ENCODE measurements at regions not wholly inside any gene's neighbourhood (a gene's known extent, or its start where the extent isn't known, plus 50 kb on each side); places are given as distances from the start of the nearest gene placed in this dataset.

DNA sequence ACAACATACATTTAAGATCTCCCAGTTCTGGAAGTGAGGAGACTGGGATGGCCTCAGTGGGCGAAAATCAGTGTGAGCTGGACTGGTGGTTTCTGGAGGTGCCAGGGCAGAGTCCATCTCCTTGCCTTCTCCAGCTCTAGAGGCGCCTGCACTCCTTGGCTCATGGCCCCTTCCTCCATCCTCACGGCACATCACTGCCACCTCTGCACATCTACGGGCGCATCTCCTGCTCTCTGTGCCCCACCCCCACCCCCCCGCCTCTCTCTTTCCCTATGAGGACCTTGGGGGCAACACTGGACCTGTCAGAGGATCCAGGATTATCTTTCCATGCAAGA, 62.8 kb upstream of the DIO3 start:
- Histone ChIP-seq H3K27ac (ENCODE audit: low read length) (no peak overlapping the region), H3K4me1 (ENCODE audit: control insufficient read depth, insufficient read depth, low read length) (peaks cover 2% of the 10 kb centered on the region; the same call in 1 of the 2 replicates), H3K27me3 (ENCODE audit: control insufficient read depth, insufficient read depth, low read length) (no peaks in the 10 kb centered on the region), H3K4me3 (ENCODE audit: low read length) (no peak overlapping the region), H3K36me3 (ENCODE audit: control insufficient read depth, insufficient read depth, low read length) (no peaks in the 10 kb centered on the region), H3K9me3 (ENCODE audit: control insufficient read depth, insufficient read depth, low read length) (no peaks in the 10 kb centered on the region)
- WGBS (ENCODE audit: insufficient coverage, insufficient read length) = no CpG with 5 or more reads among the region's 6 CpGs
- no peak for DNase-seq (ENCODE audit: low read depth, low spot score)

DNA sequence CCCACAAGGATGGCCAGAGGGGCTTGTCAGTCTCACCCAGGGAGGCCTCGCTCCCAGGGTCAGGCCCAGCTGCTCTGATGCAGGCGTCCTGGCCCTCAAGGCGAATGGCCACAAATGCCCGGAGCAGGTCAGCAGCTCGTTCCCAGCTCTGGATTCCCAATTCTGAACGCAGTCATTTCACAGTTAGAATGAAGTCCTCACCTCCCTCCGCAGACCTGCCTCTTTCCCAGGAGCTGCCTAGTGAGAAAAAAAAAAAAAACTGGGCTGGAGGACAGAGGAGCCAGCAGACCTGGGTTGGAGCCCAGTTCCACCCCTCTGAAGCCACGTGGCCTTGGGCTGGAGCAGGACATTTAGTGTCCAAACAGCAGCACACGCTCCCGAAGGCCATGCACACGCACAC, 62.2 kb upstream of the DIO3 start:
- Histone ChIP-seq H3K4me3 (ENCODE audit: low read length) (no peak overlapping the region), H3K4me1 (ENCODE audit: control insufficient read depth, insufficient read depth, low read length) (peaks cover 2% of the 10 kb centered on the region; the same call in 1 of the 2 replicates), H3K27ac (ENCODE audit: low read length) (no peak overlapping the region), H3K27me3 (ENCODE audit: control insufficient read depth, insufficient read depth, low read length) (no peaks in the 10 kb centered on the region), H3K36me3 (ENCODE audit: control insufficient read depth, insufficient read depth, low read length) (no peaks in the 10 kb centered on the region), H3K9me3 (ENCODE audit: control insufficient read depth, insufficient read depth, low read length) (no peaks in the 10 kb centered on the region)
- WGBS (ENCODE audit: insufficient coverage, insufficient read length) = no CpG with 5 or more reads among the region's 11 CpGs
- DNase-seq (ENCODE audit: low read depth, low spot score) = no peak

DNA sequence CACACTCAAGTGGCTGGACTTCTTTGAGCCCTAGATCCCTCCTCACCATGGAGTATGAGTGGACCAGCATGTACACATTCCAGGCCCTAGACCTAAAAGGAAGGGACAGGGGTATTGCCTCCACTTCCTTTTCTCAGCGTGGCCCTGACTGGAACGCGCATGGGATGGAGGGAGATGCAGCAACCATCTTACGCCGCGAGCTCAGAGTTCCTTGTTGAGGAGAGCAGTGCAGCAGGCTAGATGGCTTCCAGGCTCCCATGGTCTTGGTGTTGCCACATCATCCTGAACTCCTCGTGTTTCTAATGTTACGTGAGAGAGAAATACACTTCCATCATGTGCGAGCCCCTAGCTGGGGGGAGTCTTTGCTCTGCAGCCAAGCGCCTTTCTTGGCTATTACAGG, 61.8 kb upstream of the DIO3 start:
- Histone ChIP-seq H3K36me3 (ENCODE audit: control insufficient read depth, insufficient read depth, low read length) (no peaks in the 10 kb centered on the region), H3K4me1 (ENCODE audit: control insufficient read depth, insufficient read depth, low read length) (peaks cover 2% of the 10 kb centered on the region; the same call in 1 of the 2 replicates), H3K27ac (ENCODE audit: low read length) (no peak overlapping the region), H3K9me3 (ENCODE audit: control insufficient read depth, insufficient read depth, low read length) (no peaks in the 10 kb centered on the region), H3K27me3 (ENCODE audit: control insufficient read depth, insufficient read depth, low read length) (no peaks in the 10 kb centered on the region), H3K4me3 (ENCODE audit: low read length) (no peak overlapping the region)
- DNase-seq (ENCODE audit: low read depth, low spot score) = no peak
- no CpG with 5 or more reads among the region's 10 CpGs for WGBS (ENCODE audit: insufficient coverage, insufficient read length)

DNA sequence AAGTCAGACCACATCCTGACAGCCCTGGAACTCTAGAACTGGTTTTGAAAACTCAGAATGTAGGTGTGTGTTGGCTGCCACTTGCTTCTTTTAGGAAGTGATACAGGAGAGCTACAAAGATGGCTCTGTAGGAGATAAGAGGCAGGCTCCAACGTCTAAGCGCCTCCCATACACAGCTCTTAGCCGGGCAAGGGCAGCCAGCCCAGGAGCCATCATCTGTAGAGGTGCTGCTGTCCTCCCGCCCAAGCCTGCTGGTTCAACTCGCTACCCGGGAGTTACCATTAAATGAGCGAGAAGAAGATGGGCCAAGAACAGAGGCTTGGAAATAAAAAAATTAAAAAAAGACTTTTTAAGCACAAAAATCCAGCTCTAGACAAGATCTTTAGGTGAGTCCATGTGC, 61.2 kb upstream of the DIO3 start:
- Histone ChIP-seq H3K27me3 (ENCODE audit: control insufficient read depth, insufficient read depth, low read length) (no peaks in the 10 kb centered on the region), H3K9me3 (ENCODE audit: control insufficient read depth, insufficient read depth, low read length) (no peaks in the 10 kb centered on the region), H3K4me3 (ENCODE audit: low read length) (no peak overlapping the region), H3K4me1 (ENCODE audit: control insufficient read depth, insufficient read depth, low read length) (peaks cover 2% of the 10 kb centered on the region; the same call in 1 of the 2 replicates), H3K27ac (ENCODE audit: low read length) (no peak overlapping the region), H3K36me3 (ENCODE audit: control insufficient read depth, insufficient read depth, low read length) (no peaks in the 10 kb centered on the region)
- WGBS (ENCODE audit: insufficient coverage, insufficient read length) = no CpG with 5 or more reads among the region's 7 CpGs
- DNase-seq (ENCODE audit: low read depth, low spot score) = no peak

DNA sequence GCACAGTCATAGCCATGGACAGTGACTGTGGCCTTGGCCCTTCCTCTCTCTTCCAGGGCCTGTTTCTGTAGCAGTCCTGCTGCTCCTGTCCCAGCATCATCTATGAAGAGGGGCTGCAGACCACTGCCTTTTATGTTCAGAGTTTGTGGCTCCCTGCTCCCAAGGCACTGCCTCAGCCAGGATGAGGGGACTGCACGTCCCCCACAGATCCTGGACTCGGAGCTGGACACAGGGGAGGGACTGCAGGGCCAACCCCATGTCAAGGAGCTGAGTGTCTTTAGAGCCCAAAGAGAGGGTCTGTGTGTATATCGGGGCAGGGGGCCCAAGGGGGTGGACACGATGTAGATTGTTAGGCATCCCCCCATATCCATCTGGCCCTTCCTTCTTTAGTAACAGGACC, 60.6 kb upstream of the DIO3 start:
- Histone ChIP-seq H3K36me3 (ENCODE audit: control insufficient read depth, insufficient read depth, low read length) (no peaks in the 10 kb centered on the region), H3K4me1 (ENCODE audit: control insufficient read depth, insufficient read depth, low read length) (peaks cover 2% of the 10 kb centered on the region; the same call in 1 of the 2 replicates), H3K27me3 (ENCODE audit: control insufficient read depth, insufficient read depth, low read length) (no peaks in the 10 kb centered on the region), H3K27ac (ENCODE audit: low read length) (no peak overlapping the region), H3K9me3 (ENCODE audit: control insufficient read depth, insufficient read depth, low read length) (no peaks in the 10 kb centered on the region), H3K4me3 (ENCODE audit: low read length) (no peak overlapping the region)
- WGBS (ENCODE audit: insufficient coverage, insufficient read length) = no CpG with 5 or more reads among the region's 4 CpGs
- DNase-seq (ENCODE audit: low read depth, low spot score) = no peak

DNA sequence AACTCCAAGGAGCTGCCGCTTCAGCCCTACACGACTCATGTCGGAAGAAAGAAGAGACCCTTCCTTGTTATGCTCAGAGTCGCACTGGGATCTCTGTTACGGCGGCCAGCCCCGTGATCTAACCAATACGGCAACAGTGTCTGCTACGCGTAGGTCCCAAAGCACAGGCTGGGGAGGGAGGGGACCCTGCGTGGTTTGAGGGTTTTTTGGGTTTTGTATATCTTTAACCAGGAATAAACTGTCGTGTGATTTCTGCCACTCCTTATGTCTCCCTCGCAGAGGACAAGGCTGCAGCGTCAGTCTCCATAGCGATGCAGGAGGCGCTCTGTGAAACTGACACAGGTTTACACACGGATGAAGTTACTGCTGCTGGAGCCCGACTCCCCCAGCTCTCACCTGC, 60.0 kb upstream of the DIO3 start:
- no peak overlapping the region for H3K27ac ChIP-seq (ENCODE audit: low read length)
- H3K9me3 ChIP-seq (ENCODE audit: control insufficient read depth, insufficient read depth, low read length) = no peaks in the 10 kb centered on the region
- DNase-seq (ENCODE audit: low read depth, low spot score) = no peak
- H3K27me3 ChIP-seq (ENCODE audit: control insufficient read depth, insufficient read depth, low read length) = no peaks in the 10 kb centered on the region
- H3K36me3 ChIP-seq (ENCODE audit: control insufficient read depth, insufficient read depth, low read length) = no peaks in the 10 kb centered on the region
- no peak overlapping the region for H3K4me3 ChIP-seq (ENCODE audit: low read length)
- H3K4me1 ChIP-seq (ENCODE audit: control insufficient read depth, insufficient read depth, low read length) = peaks cover 2% of the 10 kb centered on the region; the same call in 1 of the 2 replicates
- WGBS (ENCODE audit: insufficient coverage, insufficient read length) = no CpG with 5 or more reads among the region's 18 CpGs

DNA sequence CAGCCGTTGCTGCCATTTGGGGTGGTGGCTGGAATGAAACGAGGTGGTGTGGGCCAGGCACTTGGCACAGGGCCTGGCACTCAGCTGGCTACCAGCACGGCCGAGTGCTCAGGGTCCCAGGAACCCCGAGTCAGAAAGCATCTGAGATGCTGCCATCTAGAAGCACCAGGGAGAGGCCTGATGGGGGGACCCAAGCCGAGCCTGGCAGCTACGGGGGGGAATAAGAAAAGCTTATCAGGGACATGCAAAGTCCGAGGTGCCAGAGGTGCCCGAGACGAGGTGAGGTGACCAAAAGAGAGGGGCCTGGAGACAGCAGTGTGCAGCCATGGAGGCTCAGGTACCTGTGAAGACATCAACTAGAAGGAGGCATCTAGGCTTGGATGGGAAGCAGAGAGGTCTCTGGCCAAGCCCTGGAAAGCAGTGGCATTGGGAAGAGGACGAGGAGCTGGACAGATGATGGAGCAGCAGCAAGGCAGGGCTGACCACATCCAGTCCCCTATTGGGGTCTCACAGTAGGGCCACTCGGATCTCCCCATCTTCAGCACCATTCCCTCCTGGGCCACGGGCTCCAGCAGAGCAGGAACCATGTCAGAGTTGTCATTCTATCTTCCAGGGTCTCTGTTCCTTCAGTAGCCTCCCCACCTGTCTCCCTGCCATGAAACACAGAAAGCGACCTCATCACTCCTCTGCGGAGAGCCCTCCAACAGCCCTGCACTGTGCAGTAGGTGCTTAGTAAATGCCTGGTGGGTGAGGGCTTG, 59.3 kb upstream of the DIO3 start:
- Histone ChIP-seq H3K27ac (ENCODE audit: low read length) (no peak overlapping the region), H3K4me3 (ENCODE audit: low read length) (no peak overlapping the region), H3K4me1 (ENCODE audit: control insufficient read depth, insufficient read depth, low read length) (no peaks in the 10 kb centered on the region), H3K36me3 (ENCODE audit: control insufficient read depth, insufficient read depth, low read length) (no peaks in the 10 kb centered on the region), H3K9me3 (ENCODE audit: control insufficient read depth, insufficient read depth, low read length) (no peaks in the 10 kb centered on the region), H3K27me3 (ENCODE audit: control insufficient read depth, insufficient read depth, low read length) (no peaks in the 10 kb centered on the region)
- DNase-seq (ENCODE audit: low read depth, low spot score) = no peak
- WGBS (ENCODE audit: insufficient coverage, insufficient read length) = no CpG with 5 or more reads among the region's 15 CpGs

DNA sequence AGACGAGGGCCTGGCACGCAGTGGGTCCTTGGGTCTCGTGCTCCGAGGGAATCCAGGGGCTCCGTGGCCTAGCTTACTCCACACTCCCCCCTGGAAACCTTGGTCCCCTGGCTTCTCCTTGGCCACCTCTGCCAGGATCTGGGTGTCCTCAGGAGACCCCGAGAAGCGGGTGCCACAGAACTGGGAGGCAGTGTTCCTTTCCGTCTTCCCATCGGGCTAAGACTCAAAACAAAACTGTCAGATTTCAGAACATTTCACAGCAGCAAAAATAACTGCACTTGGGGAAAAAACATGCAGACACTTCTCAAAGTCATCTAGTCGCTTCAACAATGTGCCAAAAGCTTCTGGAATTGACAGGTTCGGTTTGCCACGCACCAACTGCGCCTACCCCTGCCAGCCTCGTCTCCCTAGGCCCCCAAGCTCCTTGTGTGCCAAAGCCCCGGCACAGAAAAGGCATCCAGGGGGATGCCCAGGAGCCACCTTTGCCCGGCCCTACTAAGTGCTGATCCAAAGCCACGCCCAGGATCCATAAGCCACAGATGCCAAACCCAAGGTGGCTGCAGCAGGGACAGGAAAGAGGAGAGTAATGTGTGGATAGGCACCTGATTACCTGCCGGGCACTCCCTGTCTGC, 58.4 kb upstream of the DIO3 start:
- no peak for DNase-seq (ENCODE audit: low read depth, low spot score)
- Histone ChIP-seq H3K4me1 (ENCODE audit: control insufficient read depth, insufficient read depth, low read length) (no peaks in the 10 kb centered on the region), H3K36me3 (ENCODE audit: control insufficient read depth, insufficient read depth, low read length) (no peaks in the 10 kb centered on the region), H3K27me3 (ENCODE audit: control insufficient read depth, insufficient read depth, low read length) (no peaks in the 10 kb centered on the region), H3K27ac (ENCODE audit: low read length) (no peak overlapping the region), H3K9me3 (ENCODE audit: control insufficient read depth, insufficient read depth, low read length) (no peaks in the 10 kb centered on the region), H3K4me3 (ENCODE audit: low read length) (no peak overlapping the region)
- no CpG with 5 or more reads among the region's 18 CpGs for WGBS (ENCODE audit: insufficient coverage, insufficient read length)

DNA sequence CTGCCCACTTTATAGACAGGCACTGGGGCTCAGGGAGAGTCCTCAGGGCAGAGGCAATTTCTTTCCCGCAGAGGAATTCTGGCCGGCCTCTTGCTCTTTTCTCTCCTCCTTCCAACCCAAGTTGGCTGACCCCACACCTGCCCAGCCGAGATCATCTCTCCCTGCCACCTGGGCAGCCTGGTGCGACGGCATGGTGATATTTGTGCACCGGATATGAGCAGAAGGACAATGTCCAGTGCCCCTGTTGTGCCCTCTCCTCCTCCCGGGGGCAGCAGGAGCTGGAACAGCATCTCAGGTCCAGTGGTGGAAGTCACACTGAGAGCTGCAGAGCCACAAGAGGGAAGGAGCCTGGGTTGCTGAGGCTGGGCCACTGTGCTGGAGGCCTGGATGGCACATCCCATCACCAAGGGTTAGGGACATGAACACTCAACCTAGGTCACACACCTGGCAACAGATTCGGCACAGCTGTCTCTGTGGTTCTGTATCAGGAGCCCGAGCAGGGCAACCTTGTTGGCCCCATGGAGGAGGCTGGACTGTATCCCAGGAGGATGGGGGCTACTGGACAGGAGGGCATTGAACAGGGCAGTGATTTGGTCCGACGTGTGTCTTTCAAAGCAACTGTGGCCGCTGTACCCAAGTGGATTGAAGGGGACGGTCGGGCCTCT, 57.7 kb upstream of the DIO3 start:
- no peak for DNase-seq (ENCODE audit: low read depth, low spot score)
- WGBS (ENCODE audit: insufficient coverage, insufficient read length) = no CpG with 5 or more reads among the region's 14 CpGs
- H3K27ac ChIP-seq (ENCODE audit: low read length) = no peak overlapping the region
- H3K4me1 ChIP-seq (ENCODE audit: control insufficient read depth, insufficient read depth, low read length) = no peaks in the 10 kb centered on the region
- H3K36me3 ChIP-seq (ENCODE audit: control insufficient read depth, insufficient read depth, low read length) = no peaks in the 10 kb centered on the region
- H3K9me3 ChIP-seq (ENCODE audit: control insufficient read depth, insufficient read depth, low read length) = no peaks in the 10 kb centered on the region
- H3K27me3 ChIP-seq (ENCODE audit: control insufficient read depth, insufficient read depth, low read length) = no peaks in the 10 kb centered on the region
- H3K4me3 ChIP-seq (ENCODE audit: low read length) = no peak overlapping the region

DNA sequence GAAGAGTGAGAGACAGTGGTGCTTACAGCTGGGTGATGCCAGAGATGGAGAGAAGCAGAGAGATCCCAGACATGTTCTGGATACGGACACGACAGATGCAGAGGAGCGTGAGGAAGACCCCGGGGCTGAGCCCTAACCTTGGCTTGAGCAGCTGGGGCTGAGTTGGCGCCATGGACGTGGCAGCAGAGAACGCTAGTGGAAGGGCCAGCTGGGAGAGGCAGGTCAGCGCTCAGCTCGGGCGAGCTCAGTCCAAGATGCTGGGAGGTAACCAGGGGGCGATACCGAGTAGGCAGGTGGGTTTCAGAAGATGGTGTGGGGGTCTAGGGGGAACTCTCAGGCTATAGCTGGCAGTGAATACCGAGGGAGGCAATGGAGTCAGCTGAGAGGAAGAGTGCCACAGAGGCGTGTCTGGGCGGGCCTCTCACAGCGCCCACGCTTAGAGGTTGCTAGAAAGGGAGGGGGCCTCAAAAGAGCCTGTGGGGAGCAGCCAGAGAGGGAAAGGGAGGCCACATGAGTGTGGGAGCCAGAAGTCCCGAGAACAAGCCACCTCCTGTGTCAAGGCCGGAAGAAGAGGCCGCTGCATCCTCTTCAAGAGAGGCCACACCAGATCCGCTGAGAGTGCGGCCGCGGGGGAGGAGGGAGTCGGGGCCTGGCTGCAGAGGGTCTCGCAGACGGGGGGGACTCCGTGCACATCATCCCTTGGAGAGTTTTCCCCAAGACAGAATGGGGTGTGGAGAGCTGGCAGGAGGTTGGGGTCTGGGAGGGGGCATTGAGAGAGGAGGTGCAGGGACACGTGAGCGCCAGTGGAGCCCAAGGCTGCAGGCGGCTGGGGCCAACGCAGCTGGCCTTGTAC, 57.0 kb upstream of the DIO3 start:
- no CpG with 5 or more reads among the region's 32 CpGs for WGBS (ENCODE audit: insufficient coverage, insufficient read length)

More for the DNA sequence above, 57.0 kb upstream of the DIO3 start:
- no peaks in the 10 kb centered on the region for H3K4me1 ChIP-seq (ENCODE audit: control insufficient read depth, insufficient read depth, low read length)
- no peak overlapping the region for H3K27ac ChIP-seq (ENCODE audit: low read length)
- DNase-seq (ENCODE audit: low read depth, low spot score) = no peak
- no peaks in the 10 kb centered on the region for H3K9me3 ChIP-seq (ENCODE audit: control insufficient read depth, insufficient read depth, low read length)
- no peaks in the 10 kb centered on the region for H3K36me3 ChIP-seq (ENCODE audit: control insufficient read depth, insufficient read depth, low read length)
- no peaks in the 10 kb centered on the region for H3K27me3 ChIP-seq (ENCODE audit: control insufficient read depth, insufficient read depth, low read length)
- no peak overlapping the region for H3K4me3 ChIP-seq (ENCODE audit: low read length)
